SU-DHL-6 (cell line): ENCODE measurements at regions not wholly inside any gene's neighbourhood (a gene's known extent, or its start where the extent isn't known, plus 50 kb on each side); places are given as distances from the start of the nearest gene placed in this dataset.

Experiments used
- H2AFZ ChIP-seq: fragments of 200-600 bp; sonication (generic); 2 replicates; pipeline ENCODE4 v1.6.1; 2014; ENCODE audit warnings: low read depth, mild to moderate bottlenecking, moderate library complexity, mixed read lengths, antibody characterized with exemption, low read length; ENCODE audit not compliant: severe bottlenecking
- H3F3A ChIP-seq: fragments of 200-600 bp; shearing (Covaris generic); 2 replicates; pipeline ENCODE4 v1.6.0; 2016; ENCODE audit warnings: antibody characterized with exemption, mild to moderate bottlenecking; ENCODE audit not compliant: insufficient read depth
- H3K27ac ChIP-seq: fragments of 200-600 bp; sonication (generic); 2 replicates; pipeline ENCODE4 v1.5.1; 2016; ENCODE audit warnings: low read depth, mild to moderate bottlenecking, low read length, moderate library complexity, mixed read lengths
- H3K27me3 ChIP-seq: fragments of 200-600 bp; sonication (generic), shearing (Covaris generic); 2 replicates; pipeline ENCODE4 v1.6.0; 2014; ENCODE audit warnings: mild to moderate bottlenecking, low read length
- H3K36me3 ChIP-seq: fragments of 200-600 bp; sonication (generic); 2 replicates; pipeline ENCODE4 v1.6.1; 2014; ENCODE audit warnings: mild to moderate bottlenecking, low read length, mixed read lengths
- H3K4me2 ChIP-seq: fragments of 300-600, 200-600 bp; shearing (Covaris generic), sonication (generic); 2 replicates; pipeline ENCODE4 v1.6.0; 2014; ENCODE audit warnings: low read length, low read depth, mild to moderate bottlenecking; ENCODE audit not compliant: poor library complexity, severe bottlenecking
- H3K4me3 ChIP-seq: fragments of 200-600 bp; sonication (generic); 2 replicates; pipeline ENCODE4 v1.5.1; 2014; ENCODE audit warnings: antibody characterized with exemption, low read length, mild to moderate bottlenecking, mixed read lengths; ENCODE audit not compliant: insufficient read depth, poor library complexity, severe bottlenecking
- H3K79me2 ChIP-seq: fragments of 200-600 bp; sonication (generic); 2 replicates; pipeline ENCODE4 v1.6.1; 2014; ENCODE audit warnings: mild to moderate bottlenecking, low read length, moderate library complexity; ENCODE audit not compliant: insufficient read depth
- H3K9ac ChIP-seq: fragments of 200-600 bp; sonication (generic); 2 replicates; pipeline ENCODE4 v1.7.0; 2014; ENCODE audit warnings: mild to moderate bottlenecking, low read length
- H3K9me2 ChIP-seq: fragments of 200-600 bp; sonication (generic); replicated peaks from 2 replicates; pipeline ENCODE4 v1.6.1; 2014; ENCODE audit warnings: low read length; ENCODE audit not compliant: insufficient read depth
- H3K9me3 ChIP-seq: fragments of 200-600 bp; sonication (generic); 2 replicates; pipeline ENCODE4 v1.6.1; 2014; ENCODE audit warnings: low read length, mixed read lengths; ENCODE audit not compliant: insufficient read depth
- H4K20me1 ChIP-seq: fragments of 200-600 bp; sonication (generic); 2 replicates; pipeline ENCODE4 v1.6.1; 2014; ENCODE audit warnings: low read depth, mild to moderate bottlenecking, antibody characterized with exemption, low read length, moderate library complexity, mixed read lengths
- CTCF ChIP-seq: fragments of 200-600 bp; sonication (generic); IDR thresholded peaks from one replicate; pipeline ENCODE4 v1.5.1; 2017; ENCODE audit warnings: antibody characterized with exemption, mild to moderate bottlenecking, low read length, moderate library complexity; ENCODE audit not compliant: insufficient read depth, poor library complexity, severe bottlenecking
- EZH2phosphoT487 ChIP-seq: fragments of 200-600 bp; sonication (generic), shearing (Covaris generic); conservative IDR thresholded peaks from 2 replicates; pipeline ENCODE4 v1.6.1; 2018; ENCODE audit warnings: mild to moderate bottlenecking, antibody characterized with exemption, low read length, moderate library complexity, mixed read lengths

- Histone ChIP-seq H3K79me2 (no peaks in the 10 kb centered on the region), H3K27ac (no peak overlapping the region), H3K9me3 (no peaks in the 10 kb centered on the region), H3F3A (no peaks in the 10 kb centered on the region), H3K27me3 (no peaks in the 10 kb centered on the region), H3K9me2 (no peaks in the 10 kb centered on the region), H3K36me3 (no peaks in the 10 kb centered on the region), H4K20me1 (no peaks in the 10 kb centered on the region), H2AFZ (no peak overlapping the region), H3K4me3 (no peak overlapping the region), H3K4me2 (no peak overlapping the region), H3K9ac (no peak overlapping the region)
- TF ChIP-seq EZH2phosphoT487 (no peak), CTCF (peak; percentile 91)
These were observed 118.4 kb upstream of the SLC7A1 start for GRCh38 chr13:29713839-29714238.

- no peak overlapping the region for H3K4me3 ChIP-seq
- H3F3A ChIP-seq, result no peaks in the 10 kb centered on the region
- H2AFZ ChIP-seq, result no peak overlapping the region
- no peak overlapping the region for H3K27ac ChIP-seq
- H4K20me1 ChIP-seq, result no peaks in the 10 kb centered on the region
- no peaks in the 10 kb centered on the region for H3K79me2 ChIP-seq
- no peak overlapping the region for H3K4me2 ChIP-seq
- no peaks in the 10 kb centered on the region for H3K36me3 ChIP-seq
- TF ChIP-seq CTCF (no peak), EZH2phosphoT487 (no peak)
- no peaks in the 10 kb centered on the region for H3K9me2 ChIP-seq
- H3K9ac ChIP-seq, result no peak overlapping the region
- no peaks in the 10 kb centered on the region for H3K27me3 ChIP-seq
- no peaks in the 10 kb centered on the region for H3K9me3 ChIP-seq
These were observed 116.3 kb upstream of the SLC7A1 start for GRCh38 chr13:29711776-29712175.

GRCh38 chr13:29710511-29710910 is 115.0 kb upstream of the SLC7A1 start:
- Histone ChIP-seq H3K79me2 (no peaks in the 10 kb centered on the region), H3K27me3 (no peaks in the 10 kb centered on the region), H3K9me3 (no peaks in the 10 kb centered on the region), H3K9ac (no peak overlapping the region), H3F3A (no peaks in the 10 kb centered on the region), H3K9me2 (no peaks in the 10 kb centered on the region), H4K20me1 (no peaks in the 10 kb centered on the region), H3K27ac (no peak overlapping the region), H3K4me3 (no peak overlapping the region), H3K4me2 (no peak overlapping the region), H3K36me3 (no peaks in the 10 kb centered on the region), H2AFZ (no peak overlapping the region)
- TF ChIP-seq CTCF (no peak), EZH2phosphoT487 (no peak)
